ENCODE measurements at regions not wholly inside any gene's neighbourhood (a gene's known extent, or its start where the extent isn't known, plus 50 kb on each side); places are given as distances from the start of the nearest gene placed in this dataset.

DNA sequence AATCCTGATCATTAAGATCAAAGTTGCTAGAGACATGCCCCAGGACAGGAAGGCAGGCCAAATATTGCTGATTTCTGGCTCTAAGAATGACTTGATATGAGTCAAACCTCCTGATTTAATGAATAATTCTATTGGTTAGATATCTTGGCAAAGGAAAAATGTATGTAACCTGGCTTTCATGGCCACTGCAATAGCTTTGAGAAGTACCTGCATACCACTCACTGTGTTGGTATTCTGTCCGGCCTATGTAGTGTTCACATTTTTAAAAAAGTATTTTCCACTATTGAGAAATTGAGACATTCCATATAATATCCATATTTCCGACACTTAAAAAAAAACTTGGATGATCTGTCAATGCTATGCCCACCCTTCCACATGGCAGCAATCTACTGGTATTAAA, 283.1 kb upstream of the SOX5 start:
- Histone ChIP-seq H3K4me2 (ENCODE audit: low read depth, low read length, poor library complexity, severe bottlenecking) (no peak overlapping the region), H3K9me2 (replicated peaks; ENCODE audit: insufficient read depth, low read length) (no peaks in the 10 kb centered on the region), H3K27me3 (ENCODE audit: low read length) (no peaks in the 10 kb centered on the region), H3K4me3 (ENCODE audit: insufficient read depth, low read length, poor library complexity, severe bottlenecking) (no peak overlapping the region), H2AFZ (ENCODE audit: low read depth, low read length, severe bottlenecking) (no peak overlapping the region), H3K9ac (ENCODE audit: low read length) (no peak overlapping the region), H3K27ac (ENCODE audit: low read depth, low read length) (no peak overlapping the region), H3K79me2 (ENCODE audit: insufficient read depth, low read length) (no peaks in the 10 kb centered on the region), H4K20me1 (ENCODE audit: low read depth, low read length) (no peaks in the 10 kb centered on the region), H3F3A (ENCODE audit: insufficient read depth) (no peaks in the 10 kb centered on the region), H3K36me3 (ENCODE audit: low read length) (no peaks in the 10 kb centered on the region), H3K9me3 (ENCODE audit: insufficient read depth, low read length) (no peaks in the 10 kb centered on the region)
- TF ChIP-seq, protein P1, sequence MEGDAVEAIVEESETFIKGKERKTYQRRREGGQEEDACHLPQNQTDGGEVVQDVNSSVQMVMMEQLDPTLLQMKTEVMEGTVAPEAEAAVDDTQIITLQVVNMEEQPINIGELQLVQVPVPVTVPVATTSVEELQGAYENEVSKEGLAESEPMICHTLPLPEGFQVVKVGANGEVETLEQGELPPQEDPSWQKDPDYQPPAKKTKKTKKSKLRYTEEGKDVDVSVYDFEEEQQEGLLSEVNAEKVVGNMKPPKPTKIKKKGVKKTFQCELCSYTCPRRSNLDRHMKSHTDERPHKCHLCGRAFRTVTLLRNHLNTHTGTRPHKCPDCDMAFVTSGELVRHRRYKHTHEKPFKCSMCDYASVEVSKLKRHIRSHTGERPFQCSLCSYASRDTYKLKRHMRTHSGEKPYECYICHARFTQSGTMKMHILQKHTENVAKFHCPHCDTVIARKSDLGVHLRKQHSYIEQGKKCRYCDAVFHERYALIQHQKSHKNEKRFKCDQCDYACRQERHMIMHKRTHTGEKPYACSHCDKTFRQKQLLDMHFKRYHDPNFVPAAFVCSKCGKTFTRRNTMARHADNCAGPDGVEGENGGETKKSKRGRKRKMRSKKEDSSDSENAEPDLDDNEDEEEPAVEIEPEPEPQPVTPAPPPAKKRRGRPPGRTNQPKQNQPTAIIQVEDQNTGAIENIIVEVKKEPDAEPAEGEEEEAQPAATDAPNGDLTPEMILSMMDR (IDR thresholded peaks at IDR 0.05; ENCODE audit: insufficient read depth, low read length, poor library complexity, severe bottlenecking), result no peak
- TF ChIP-seq EZH2phosphoT487 (conservative IDR thresholded peaks at IDR 0.05; ENCODE audit: low read length), result no peak

DNA sequence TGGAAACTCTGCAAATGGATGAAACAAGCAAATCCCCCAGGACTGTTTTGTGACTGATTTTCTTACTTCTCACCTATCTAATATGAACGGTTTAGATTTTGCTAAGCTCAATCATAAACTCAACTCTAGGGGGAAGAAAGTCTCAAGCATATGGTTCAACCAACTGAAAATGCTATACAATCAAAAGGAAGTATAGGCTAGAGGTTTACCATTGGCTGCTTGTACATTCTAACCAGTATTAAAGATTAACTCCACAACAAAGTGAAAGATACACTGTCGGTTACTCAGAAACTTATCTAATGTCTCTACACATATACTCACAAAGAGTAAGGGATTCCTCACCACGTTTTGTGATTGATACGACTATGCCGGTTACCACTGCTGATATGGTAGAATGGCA, 281.8 kb upstream of the SOX5 start:
- no peaks in the 10 kb centered on the region for H3F3A ChIP-seq (ENCODE audit: insufficient read depth)
- TF ChIP-seq, protein P1 (IDR thresholded peaks at IDR 0.05; ENCODE audit: insufficient read depth, low read length, poor library complexity, severe bottlenecking), result no peak
- TF ChIP-seq EZH2phosphoT487 (conservative IDR thresholded peaks at IDR 0.05; ENCODE audit: low read length), result no peak
- H2AFZ ChIP-seq (ENCODE audit: low read depth, low read length, severe bottlenecking), result no peak overlapping the region
- H3K4me3 ChIP-seq (ENCODE audit: insufficient read depth, low read length, poor library complexity, severe bottlenecking), result no peak overlapping the region
- H3K9ac ChIP-seq (ENCODE audit: low read length), result no peak overlapping the region
- H3K79me2 ChIP-seq (ENCODE audit: insufficient read depth, low read length), result no peaks in the 10 kb centered on the region
- no peaks in the 10 kb centered on the region for H3K9me3 ChIP-seq (ENCODE audit: insufficient read depth, low read length)
- no peaks in the 10 kb centered on the region for H4K20me1 ChIP-seq (ENCODE audit: low read depth, low read length)
- no peak overlapping the region for H3K4me2 ChIP-seq (ENCODE audit: low read depth, low read length, poor library complexity, severe bottlenecking)
- no peaks in the 10 kb centered on the region for H3K27me3 ChIP-seq (ENCODE audit: low read length)
- no peak overlapping the region for H3K27ac ChIP-seq (ENCODE audit: low read depth, low read length)
- no peaks in the 10 kb centered on the region for H3K36me3 ChIP-seq (ENCODE audit: low read length)
- no peaks in the 10 kb centered on the region for H3K9me2 ChIP-seq (replicated peaks; ENCODE audit: insufficient read depth, low read length)

DNA sequence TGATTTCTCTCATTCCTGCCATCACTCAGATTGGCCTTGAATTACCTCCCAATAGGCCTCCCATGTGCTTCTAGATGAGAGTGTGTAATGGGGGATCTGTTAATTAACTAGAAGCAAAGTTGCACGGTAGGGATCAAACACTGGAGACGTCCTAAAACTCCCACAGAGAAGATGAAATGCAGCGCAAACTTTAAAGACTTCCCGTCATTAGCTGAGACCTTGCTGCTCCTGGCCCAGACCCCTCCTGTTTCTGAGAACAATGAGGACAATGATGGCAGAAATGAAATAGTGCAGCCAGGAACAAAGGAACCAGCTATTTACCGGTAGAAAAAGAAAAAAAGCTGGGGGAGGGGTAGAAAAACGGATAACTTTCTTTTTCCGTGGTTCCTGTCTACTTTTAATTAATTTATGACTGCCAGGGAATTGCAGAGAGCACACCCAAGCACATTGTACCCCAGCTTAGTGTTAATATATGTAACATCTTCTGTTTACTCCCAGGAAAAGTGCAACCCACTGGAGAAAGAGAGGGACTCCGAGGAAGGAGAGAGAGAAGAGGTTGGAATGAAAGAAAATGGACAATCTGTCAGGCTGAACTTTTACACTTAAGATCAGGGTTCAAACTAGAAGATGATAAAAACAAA, 280.7 kb upstream of the SOX5 start:
- Histone ChIP-seq H3F3A (ENCODE audit: insufficient read depth) (no peaks in the 10 kb centered on the region), H3K36me3 (ENCODE audit: low read length) (no peaks in the 10 kb centered on the region), H3K27ac (ENCODE audit: low read depth, low read length) (no peak overlapping the region), H3K9ac (ENCODE audit: low read length) (no peak overlapping the region), H2AFZ (ENCODE audit: low read depth, low read length, severe bottlenecking) (no peak overlapping the region), H4K20me1 (ENCODE audit: low read depth, low read length) (no peaks in the 10 kb centered on the region), H3K79me2 (ENCODE audit: insufficient read depth, low read length) (no peaks in the 10 kb centered on the region), H3K9me2 (replicated peaks; ENCODE audit: insufficient read depth, low read length) (no peaks in the 10 kb centered on the region), H3K4me2 (ENCODE audit: low read depth, low read length, poor library complexity, severe bottlenecking) (no peak overlapping the region), H3K27me3 (ENCODE audit: low read length) (no peaks in the 10 kb centered on the region), H3K4me3 (ENCODE audit: insufficient read depth, low read length, poor library complexity, severe bottlenecking) (no peak overlapping the region), H3K9me3 (ENCODE audit: insufficient read depth, low read length) (no peaks in the 10 kb centered on the region)
- no peak for TF ChIP-seq EZH2phosphoT487 (conservative IDR thresholded peaks at IDR 0.05; ENCODE audit: low read length)
- TF ChIP-seq, protein P1 (IDR thresholded peaks at IDR 0.05; ENCODE audit: insufficient read depth, low read length, poor library complexity, severe bottlenecking), result no peak
